ENCODE measurements at regions not wholly inside any gene's neighbourhood (a gene's known extent, or its start where the extent isn't known, plus 50 kb on each side); places are given as distances from the start of the nearest gene placed in this dataset.

- peak overlapping the region; percentile 33 for H3K27ac Mint-ChIP-seq
- peak overlapping the region; percentile 64 for H3K4me3 Mint-ChIP-seq (ENCODE audit: low read depth)
- H3K4me1 Mint-ChIP-seq (ENCODE audit: low read depth): peaks cover 40% of the 10 kb centered on the region
- H3K36me3 Mint-ChIP-seq (ENCODE audit: insufficient read depth): peaks cover 9% of the 10 kb centered on the region
- DNase-seq (ENCODE audit: low spot score, unreplicated experiment): no peak
- no peaks in the 10 kb centered on the region for H3K9me3 Mint-ChIP-seq (ENCODE audit: low read depth)
- no peaks in the 10 kb centered on the region for H3K27me3 Mint-ChIP-seq
- no peak for TF ChIP-seq CTCF (IDR thresholded peaks at IDR 0.05; ENCODE audit: unreplicated experiment)
Measured at GRCh38 chr12:111037047-111037446, 116.7 kb upstream of the MYL2 start.

- H3K4me3 Mint-ChIP-seq (ENCODE audit: low read depth): peak overlapping the region; percentile 95
- TF ChIP-seq CTCF (IDR thresholded peaks at IDR 0.05; ENCODE audit: unreplicated experiment): no peak
- H3K4me1 Mint-ChIP-seq (ENCODE audit: low read depth): peaks cover 51% of the 10 kb centered on the region
- H3K27ac Mint-ChIP-seq: peak overlapping the region; percentile 94
- no peaks in the 10 kb centered on the region for H3K9me3 Mint-ChIP-seq (ENCODE audit: low read depth)
- DNase-seq (ENCODE audit: low spot score, unreplicated experiment): no peak
- H3K27me3 Mint-ChIP-seq: no peaks in the 10 kb centered on the region
- H3K36me3 Mint-ChIP-seq (ENCODE audit: insufficient read depth): peaks cover 3% of the 10 kb centered on the region
Measured at GRCh38 chr12:111035578-111036301, 115.4 kb upstream of the MYL2 start.

- peak; percentile 19 for TF ChIP-seq CTCF (IDR thresholded peaks at IDR 0.05; ENCODE audit: unreplicated experiment)
- Mint-ChIP-seq H3K9me3 (ENCODE audit: low read depth) (no peaks in the 10 kb centered on the region), H3K36me3 (ENCODE audit: insufficient read depth) (no peaks in the 10 kb centered on the region), H3K27ac (peak overlapping the region; percentile 94), H3K4me3 (ENCODE audit: low read depth) (peak overlapping the region; percentile 95), H3K27me3 (no peaks in the 10 kb centered on the region), H3K4me1 (ENCODE audit: low read depth) (peaks cover 56% of the 10 kb centered on the region)
- DNase-seq (ENCODE audit: low spot score, unreplicated experiment): peak; percentile 41
Measured at GRCh38 chr12:111034886-111035577, 114.7 kb upstream of the MYL2 start.

- Mint-ChIP-seq H3K9me3 (ENCODE audit: low read depth) (no peaks in the 10 kb centered on the region), H3K27ac (peak within 1 kb of the TSS; percentile 94), H3K4me3 (ENCODE audit: low read depth) (peak within 1 kb of the TSS; percentile 95), H3K27me3 (no peaks in the 10 kb centered on the region), H3K36me3 (ENCODE audit: insufficient read depth) (no peaks in the 10 kb centered on the region), H3K4me1 (ENCODE audit: low read depth) (peaks cover 58% of the 10 kb centered on the region)
- TF ChIP-seq CTCF (IDR thresholded peaks at IDR 0.05; ENCODE audit: unreplicated experiment): no peak
- DNase-seq (ENCODE audit: low spot score, unreplicated experiment): peak; percentile 35
Measured at GRCh38 chr12:111034083-111034885, 113.9 kb upstream of the MYL2 start, which contains the start of gene CUX2. Gene CUX2, plus strand, starts transcription at chr12:111034165.

Measured in progenitor cell of endocrine pancreas (in vitro differentiated cells).